HG03571 (cell line): ENCODE measurements at regions not wholly inside any gene's neighbourhood (a gene's known extent, or its start where the extent isn't known, plus 50 kb on each side); places are given as distances from the start of the nearest gene placed in this dataset.

Experiments used
- ATAC-seq: cut with Tn5 transposase; IDR thresholded peaks from one replicate; pipeline ENCODE4 v1.9.1; 2021; ENCODE audit not compliant: unreplicated experiment

- no peak for ATAC-seq
These were observed 198.7 kb upstream of the IVNS1ABP start for GRCh38 chr1:185515696-185516095.

- no peak for ATAC-seq
These were observed 197.3 kb upstream of the IVNS1ABP start for GRCh38 chr1:185514311-185514710.

DNA sequence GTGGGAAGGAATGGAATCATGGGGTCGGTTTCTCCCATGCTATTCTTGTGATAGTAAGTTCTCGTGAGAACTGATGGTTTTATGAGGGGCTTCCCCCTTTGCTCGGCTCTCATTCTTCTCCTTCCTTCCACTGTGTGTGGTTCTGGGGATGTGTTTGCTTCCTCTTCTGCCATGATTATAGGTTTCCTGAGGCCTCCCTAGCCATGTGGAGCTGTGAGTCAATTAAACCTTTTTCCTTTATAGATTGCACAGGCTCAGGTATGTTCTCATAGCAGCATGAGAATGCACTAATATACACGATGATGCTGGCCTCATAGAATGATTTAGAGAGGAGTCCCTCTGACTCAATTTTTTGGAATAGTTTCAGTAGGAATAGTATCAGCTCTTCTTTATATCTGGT, 195.4 kb upstream of the IVNS1ABP start:
- no peak for ATAC-seq

DNA sequence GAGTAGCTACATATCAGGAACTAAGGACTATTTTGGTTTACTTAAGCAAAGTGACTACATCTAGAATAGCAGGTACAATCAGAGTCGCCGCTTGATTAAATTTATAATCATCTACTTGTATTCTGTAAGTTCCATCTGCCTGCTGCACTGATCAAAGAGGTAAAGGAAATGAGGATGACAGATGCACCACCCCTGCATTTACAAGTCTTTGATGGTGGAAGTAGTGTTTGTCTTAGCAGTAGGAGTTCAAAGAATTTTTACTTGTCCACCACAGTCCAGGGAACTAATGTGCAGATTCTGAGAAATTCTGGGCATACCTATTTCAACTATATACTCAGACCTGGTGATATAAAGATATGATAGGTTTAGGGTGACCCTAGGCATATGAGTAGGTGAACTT, 184.1 kb upstream of the IVNS1ABP start:
- no peak for ATAC-seq

DNA sequence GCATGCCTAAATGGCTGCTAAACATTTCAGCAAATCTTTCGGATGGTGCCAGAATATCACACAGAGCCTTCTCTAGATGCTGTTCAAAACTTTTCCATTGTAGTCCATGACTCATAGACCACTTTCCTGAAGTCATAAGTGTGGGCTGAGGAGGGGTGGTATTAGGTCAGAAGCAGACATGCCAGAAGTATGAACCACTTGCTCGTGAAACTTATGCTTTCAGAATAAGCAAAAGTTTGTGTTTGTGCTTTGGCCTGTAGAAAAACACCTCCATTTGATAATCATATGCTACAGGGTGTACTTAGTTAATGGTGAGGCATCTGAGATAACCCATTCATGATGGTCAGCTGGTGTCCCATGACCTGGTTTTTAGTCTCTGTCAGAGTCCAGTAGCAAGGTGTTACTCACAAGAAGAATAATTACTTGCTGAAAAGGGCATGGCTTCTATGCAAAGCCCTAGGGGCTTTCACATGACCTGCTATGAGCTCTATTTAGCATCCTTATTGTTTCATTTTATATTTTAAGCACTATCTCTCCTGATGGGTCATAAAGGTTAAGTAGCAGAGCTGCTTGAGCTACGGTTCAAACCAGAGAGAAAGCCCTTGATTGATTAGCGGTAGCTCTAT, 183.1 kb upstream of the IVNS1ABP start:
- ATAC-seq: no peak

- ATAC-seq: no peak
These were observed 181.2 kb upstream of the IVNS1ABP start for GRCh38 chr1:185498207-185498606.

DNA sequence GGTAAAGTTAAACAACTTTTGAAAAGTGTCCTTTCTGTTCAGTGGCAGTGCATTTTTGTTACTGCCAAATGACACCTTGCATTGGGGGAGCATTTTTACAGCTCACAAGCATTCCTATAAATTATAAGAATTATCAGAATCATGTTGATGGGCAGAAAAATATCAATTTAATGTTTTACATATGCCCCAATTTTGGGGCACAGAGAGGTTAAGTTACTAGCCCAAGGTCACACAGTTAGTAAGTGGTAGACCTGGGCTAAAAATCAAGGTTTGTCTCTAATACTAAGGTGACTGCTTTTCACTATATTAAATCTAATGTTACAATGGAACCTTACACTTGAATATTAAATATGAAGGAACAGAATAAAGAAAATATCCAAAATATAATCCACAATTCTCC, 180.1 kb upstream of the IVNS1ABP start:
- ATAC-seq: no peak

- no peak for ATAC-seq
These were observed 178.9 kb upstream of the IVNS1ABP start for GRCh38 chr1:185495898-185496297.

- ATAC-seq: no peak
These were observed 178.0 kb upstream of the IVNS1ABP start for GRCh38 chr1:185495007-185495406.

- ATAC-seq: no peak
These were observed 175.2 kb upstream of the IVNS1ABP start for GRCh38 chr1:185492089-185492825.

DNA sequence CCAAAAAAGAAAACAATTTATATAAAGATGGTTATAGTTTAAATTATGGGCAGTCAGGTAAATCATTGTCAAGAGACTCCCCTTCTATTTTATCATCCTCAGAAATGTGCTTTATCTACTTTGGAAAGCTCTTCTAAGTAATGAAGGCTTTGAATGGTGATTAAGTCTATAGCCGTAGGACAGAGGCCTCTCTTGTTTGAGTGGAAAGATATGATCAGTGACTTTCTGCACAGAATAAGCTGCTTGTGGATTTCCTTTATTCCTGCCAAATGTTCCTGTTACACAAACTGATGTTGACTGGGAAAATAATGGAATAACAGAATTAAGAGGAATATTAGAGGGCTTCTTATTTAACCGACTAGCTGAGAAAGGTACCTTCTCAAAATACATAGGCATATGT, 174.6 kb upstream of the IVNS1ABP start:
- no peak for ATAC-seq

DNA sequence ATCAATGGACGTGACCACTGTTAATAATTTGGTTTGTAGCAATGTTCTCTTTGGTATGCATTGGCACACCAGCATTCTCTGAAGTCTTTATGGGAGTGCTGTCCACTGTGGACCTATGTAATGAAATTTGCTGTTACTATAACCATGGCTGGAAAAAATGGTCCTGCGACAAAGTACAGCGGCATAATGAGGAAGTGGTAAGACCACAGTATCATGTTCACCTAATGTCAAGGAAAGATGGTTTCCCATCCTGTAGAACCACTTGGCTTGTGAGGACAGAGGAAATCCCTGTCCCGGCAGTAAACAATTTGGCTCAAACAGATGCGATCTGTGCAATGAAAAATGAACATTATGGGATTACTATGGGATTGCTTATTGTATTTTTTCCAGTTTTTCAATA, 173.9 kb upstream of the IVNS1ABP start:
- no peak for ATAC-seq

DNA sequence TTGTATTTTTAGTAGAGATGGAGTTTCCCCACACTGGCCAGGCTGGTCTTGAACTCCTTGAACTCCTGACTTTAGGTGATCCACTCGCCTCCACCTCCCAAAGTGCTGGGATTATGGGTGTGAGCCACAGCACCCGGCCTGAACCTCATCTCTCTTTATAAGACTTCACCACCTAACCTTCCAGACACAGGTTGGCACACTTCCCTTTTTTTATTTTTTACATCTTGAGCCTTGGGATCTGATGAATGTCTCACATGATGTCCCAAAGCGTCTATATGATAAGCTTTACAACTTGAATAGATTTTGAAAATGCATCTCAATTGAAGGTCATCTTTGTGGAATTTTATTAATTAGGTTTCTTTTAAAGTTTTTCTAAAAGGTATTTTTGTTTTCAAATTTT, 172.4 kb upstream of the IVNS1ABP start:
- ATAC-seq: no peak

GRCh38 chr1:185488808-185489207, 171.8 kb upstream of the IVNS1ABP start:
- no peak for ATAC-seq

- no peak for ATAC-seq
These were observed 170.9 kb upstream of the IVNS1ABP start for GRCh38 chr1:185487936-185488335.

- ATAC-seq: no peak
These were observed 170.0 kb upstream of the IVNS1ABP start for GRCh38 chr1:185487026-185487425.

DNA sequence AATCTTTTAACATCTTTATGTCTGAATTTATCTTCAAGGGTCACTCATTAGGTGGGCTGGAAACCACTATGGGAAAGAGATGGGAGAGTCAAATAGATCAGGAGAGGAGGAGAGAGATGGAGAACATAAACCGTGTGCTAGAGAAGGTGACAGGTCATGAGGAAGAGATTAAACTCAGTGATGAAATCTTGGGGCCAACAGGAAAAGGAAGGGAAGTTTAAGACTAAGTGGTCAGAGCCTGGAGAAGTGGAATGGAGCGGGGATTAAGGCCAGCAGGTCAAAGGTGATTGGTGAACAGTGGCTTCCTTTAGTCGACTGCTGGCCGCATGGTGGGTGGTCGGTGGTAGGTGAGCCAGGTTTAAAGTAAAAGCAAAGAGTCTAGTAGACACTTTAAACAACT, 169.3 kb upstream of the IVNS1ABP start:
- ATAC-seq: no peak

- no peak for ATAC-seq
These were observed 166.8 kb upstream of the IVNS1ABP start for GRCh38 chr1:185483664-185484450.

DNA sequence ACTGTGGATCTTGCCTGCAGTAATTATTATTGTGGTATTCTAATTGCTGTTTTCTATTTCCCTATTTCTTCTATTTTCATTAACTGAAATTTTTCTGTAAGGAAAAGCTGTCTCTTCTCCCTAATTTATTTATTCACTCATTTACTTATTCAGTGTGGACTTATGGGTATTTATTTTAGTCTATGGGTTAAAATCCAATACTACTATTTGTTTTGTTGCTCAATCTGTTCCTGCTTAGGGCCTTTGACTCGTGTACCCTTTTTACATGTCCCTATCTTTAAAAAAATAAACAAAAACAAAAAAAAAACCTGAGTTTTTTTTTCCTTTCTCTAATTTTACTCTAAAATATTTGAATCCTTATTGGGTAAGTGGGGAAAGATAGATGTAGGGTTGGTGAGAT, 166.2 kb upstream of the IVNS1ABP start:
- no peak for ATAC-seq

DNA sequence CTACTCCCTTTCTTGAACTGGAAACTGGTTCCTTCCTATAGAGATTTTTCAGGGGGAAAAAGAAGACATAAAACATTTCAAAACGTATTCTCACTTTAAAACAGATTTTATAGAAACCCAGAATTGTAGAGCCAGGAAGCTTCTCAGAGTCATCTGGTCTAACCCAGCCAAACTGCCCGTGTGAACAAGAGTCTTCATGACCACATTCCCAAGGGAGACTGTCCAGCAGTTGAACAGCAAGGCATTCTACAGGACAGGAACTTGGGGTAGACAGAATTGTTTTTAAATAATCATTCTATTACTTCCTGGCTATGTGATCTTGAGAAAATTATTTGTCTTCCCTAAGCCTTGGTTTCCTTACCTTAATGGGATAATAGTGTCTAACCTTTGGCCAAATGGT, 163.5 kb upstream of the IVNS1ABP start:
- ATAC-seq: no peak

GRCh38 chr1:185479796-185480195, 162.8 kb upstream of the IVNS1ABP start:
- no peak for ATAC-seq

DNA sequence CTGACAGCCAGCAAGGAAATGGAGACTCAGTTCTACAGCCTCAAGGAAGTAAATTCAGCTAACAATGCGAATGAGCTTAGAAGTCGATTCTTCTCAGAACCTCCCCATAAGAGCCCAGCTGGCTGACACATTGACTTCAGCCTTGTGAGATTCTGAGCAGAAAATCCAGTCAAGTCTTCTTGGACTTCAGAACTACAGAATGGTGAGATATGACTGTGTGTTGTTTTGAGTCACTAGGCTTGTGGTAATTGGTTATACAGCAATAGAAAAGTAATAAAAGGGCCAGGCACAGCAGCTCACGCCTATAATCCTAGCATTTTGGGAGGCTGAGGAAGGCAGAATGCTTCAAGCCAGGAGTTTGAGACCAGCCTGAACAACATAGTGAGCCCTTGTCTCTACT, 161.8 kb upstream of the IVNS1ABP start:
- no peak for ATAC-seq
